Tibial artery (tissue), 4 donors: ENCODE measurements at regions not wholly inside any gene's neighbourhood (a gene's known extent, or its start where the extent isn't known, plus 50 kb on each side); places are given as distances from the start of the nearest gene placed in this dataset.

Source experiments
- DNase-seq, 2 donors: peaks; one replicate each; pipeline ENCODE4 v3.0.0-alpha.2; 2019
- H3K27ac ChIP-seq, 2 donors: fragments of 200-600 bp; sonication (generic) in 1 of 2; 1 replicate in 1 of 2; 2 replicates in 1 of 2; pipeline ENCODE4 v1.5.1; 2018 to 2019; ENCODE audit warnings: mild to moderate bottlenecking in 1 of 2
- H3K27me3 ChIP-seq, 2 donors: fragments of 200-600 bp; sonication (generic) in 1 of 2; one replicate each; pipeline versions ENCODE4 v1.5.1 to v1.6.0; 2016 to 2019
- H3K36me3 ChIP-seq, 3 donors: fragments of 200-600 bp; sonication (generic) in 2 of 3; one replicate each; pipeline ENCODE4 v1.5.1; 2016 to 2019; ENCODE audit warnings: mild to moderate bottlenecking in 2 of 3
- H3K4me1 ChIP-seq, 4 donors: fragments of 200-600 bp; sonication (generic) in 2 of 4; 1 replicate in 3 of 4; 2 replicates in 1 of 4; pipeline ENCODE4 v1.5.1; 2016 to 2019
- H3K4me3 ChIP-seq, 2 donors: fragments of 200-600 bp; sonication (generic) in 1 of 2; 1 replicate in 1 of 2; 2 replicates in 1 of 2; pipeline ENCODE4 v1.5.1; 2018 to 2019; ENCODE audit warnings: mild to moderate bottlenecking in 2 of 2
- H3K9me3 ChIP-seq, 3 donors: fragments of 200-600 bp; sonication (generic) in 1 of 3; one replicate each; pipeline ENCODE4 v1.5.1; 2016 to 2019
- CTCF ChIP-seq, 2 experiments: fragments of 200-600 bp in 1 of 2; fragments of 450-650 bp in 1 of 2; IDR thresholded peaks; one replicate each; pipeline ENCODE4 v1.5.1; 2017 to 2019; ENCODE audit warnings: antibody characterized with exemption in 2 of 2, mild to moderate bottlenecking in 1 of 2, moderate library complexity in 1 of 2
- intact Hi-C: fragments of 100-400 bp; cut with DNase I; formaldehyde crosslinking; loops from one replicate; pipeline ENCODE4 v1.15.0; 2023; ENCODE audit warnings: low total_unique reads

GRCh38 chr1:169024255-169024654 lies 82.2 kb upstream of the ATP1B1 start:
- no peak for TF ChIP-seq CTCF (IDR thresholded peaks at IDR 0.05)
- DNase-seq: no peak
- H3K4me1 ChIP-seq: no peaks in the 10 kb centered on the region
- H3K27me3 ChIP-seq: no peaks in the 10 kb centered on the region
- no peaks in the 10 kb centered on the region for H3K36me3 ChIP-seq
- intact Hi-C loops: no loop called here
- H3K4me3 ChIP-seq: no peak overlapping the region
- no peak overlapping the region for H3K27ac ChIP-seq
- no peaks in the 10 kb centered on the region for H3K9me3 ChIP-seq

- H3K36me3 ChIP-seq: no peaks in the 10 kb centered on the region
- DNase-seq: no peak
- H3K9me3 ChIP-seq: no peaks in the 10 kb centered on the region
- H3K27ac ChIP-seq: no peak overlapping the region
- TF ChIP-seq CTCF (IDR thresholded peaks at IDR 0.05): no peak
- no peaks in the 10 kb centered on the region for H3K27me3 ChIP-seq
- no peak overlapping the region for H3K4me3 ChIP-seq
- H3K4me1 ChIP-seq: no peaks in the 10 kb centered on the region
- intact Hi-C loops: no loop called here
Measured at GRCh38 chr1:169024800-169025271, 81.7 kb upstream of the ATP1B1 start.

GRCh38 chr1:169025412-169025811 lies 81.1 kb upstream of the ATP1B1 start:
- H3K36me3 ChIP-seq: no peaks in the 10 kb centered on the region
- H3K27ac ChIP-seq: no peak overlapping the region
- intact Hi-C loops: no loop called here
- H3K4me1 ChIP-seq: no peaks in the 10 kb centered on the region
- no peaks in the 10 kb centered on the region for H3K27me3 ChIP-seq
- no peak for TF ChIP-seq CTCF (IDR thresholded peaks at IDR 0.05)
- H3K9me3 ChIP-seq: no peaks in the 10 kb centered on the region
- no peak overlapping the region for H3K4me3 ChIP-seq
- no peak for DNase-seq

- TF ChIP-seq CTCF (IDR thresholded peaks at IDR 0.05): no peak
- no peaks in the 10 kb centered on the region for H3K36me3 ChIP-seq
- no peak overlapping the region for H3K4me3 ChIP-seq
- no peak overlapping the region for H3K27ac ChIP-seq
- H3K27me3 ChIP-seq: no peaks in the 10 kb centered on the region
- no peaks in the 10 kb centered on the region for H3K9me3 ChIP-seq
- H3K4me1 ChIP-seq: no peaks in the 10 kb centered on the region
- intact Hi-C loops: no loop called here
- DNase-seq: no peak
Measured at GRCh38 chr1:169027607-169028320, 78.7 kb upstream of the ATP1B1 start.

- DNase-seq: no peak
- no peaks in the 10 kb centered on the region for H3K4me1 ChIP-seq
- H3K4me3 ChIP-seq: no peak overlapping the region
- no peaks in the 10 kb centered on the region for H3K27me3 ChIP-seq
- H3K9me3 ChIP-seq: peaks cover 0 to 4% (median 0%) of the 10 kb centered on the region in 3 donors
- no peak for TF ChIP-seq CTCF (IDR thresholded peaks at IDR 0.05)
- intact Hi-C loops: no loop called here
- H3K27ac ChIP-seq: no peak overlapping the region
- no peaks in the 10 kb centered on the region for H3K36me3 ChIP-seq
Measured at GRCh38 chr1:169031566-169032224, 74.8 kb upstream of the ATP1B1 start.
